ENCODE measurements at regions not wholly inside any gene's neighbourhood (a gene's known extent, or its start where the extent isn't known, plus 50 kb on each side); places are given as distances from the start of the nearest gene placed in this dataset.

- TF ChIP-seq ZNF354B (CRISPR knock-in tag; IDR thresholded peaks at IDR 0.05): no peak
- TF ChIP-seq USF1 (CRISPR knock-in tag; IDR thresholded peaks at IDR 0.05): no peak
- TF ChIP-seq DIDO1 (tag; IDR thresholded peaks at IDR 0.05; ENCODE audit: low read depth): no peak
- TF ChIP-seq TAF1 (IDR thresholded peaks at IDR 0.05; ENCODE audit: control insufficient read depth, extremely low read depth, insufficient read depth, low read length, severe bottlenecking): no peak
- TF ChIP-seq EGR1 (conservative IDR thresholded peaks at IDR 0.05): no peak
- TF ChIP-seq ZNF174 (CRISPR knock-in tag; IDR thresholded peaks at IDR 0.05): no peak
- no peak for TF ChIP-seq FOXK2 (conservative IDR thresholded peaks at IDR 0.05 in 1 of 2, IDR thresholded peaks at IDR 0.05 in 1 of 2; ENCODE audit: low read depth in 2 of 2)
- no peak for TF ChIP-seq FOSL1 (tag; conservative IDR thresholded peaks at IDR 0.05)
- TF ChIP-seq MXI1 (IDR thresholded peaks at IDR 0.05; ENCODE audit: low read depth, low read length): no peak
Measured at GRCh38 chr2:236766850-236767249, 197.2 kb downstream of the ACKR3 start.

All from K562 (cell line).